ENCODE measurements at regions not wholly inside any gene's neighbourhood (a gene's known extent, or its start where the extent isn't known, plus 50 kb on each side); places are given as distances from the start of the nearest gene placed in this dataset.
A peak's percentile ranks its signal among the peaks of the same experiment; 100 is the strongest.

GRCh38 chr21:35477622-35478021 lies 428.5 kb upstream of the RUNX1 start:
- Mint-ChIP-seq H3K27me3 (peaks cover 21 to 60% of the 10 kb centered on the region in 2 donors), H3K27ac (no peak overlapping the region), H3K36me3 (peaks cover 0 to 7% (median 3%) of the 10 kb centered on the region in 3 donors), H3K9me3 (peaks cover 2 to 10% (median 6%) of the 10 kb centered on the region in 5 donors), H3K4me3 (no peak overlapping the region), H3K4me1 (peaks cover 6 to 11% (median 8%) of the 10 kb centered on the region in 3 donors)
- DNase-seq = no peak
- Histone ChIP-seq H3K27me3 (ENCODE audit: insufficient read depth, low read length, poor library complexity, severe bottlenecking) (no peaks in the 10 kb centered on the region), H3K27ac (ENCODE audit: low read depth, low read length) (no peak overlapping the region), H3K9me3 (ENCODE audit: low read length) (no peaks in the 10 kb centered on the region), H3K36me3 (ENCODE audit: insufficient read depth, low read length) (no peaks in the 10 kb centered on the region), H3K4me1 (ENCODE audit: insufficient read depth, low read length) (peaks cover 33% of the 10 kb centered on the region), H3K4me3 (ENCODE audit: low read length) (no peak overlapping the region)
- POLR2A ChIA-PET = no interaction called here
- CTCF ChIA-PET = no interaction called here

DNA sequence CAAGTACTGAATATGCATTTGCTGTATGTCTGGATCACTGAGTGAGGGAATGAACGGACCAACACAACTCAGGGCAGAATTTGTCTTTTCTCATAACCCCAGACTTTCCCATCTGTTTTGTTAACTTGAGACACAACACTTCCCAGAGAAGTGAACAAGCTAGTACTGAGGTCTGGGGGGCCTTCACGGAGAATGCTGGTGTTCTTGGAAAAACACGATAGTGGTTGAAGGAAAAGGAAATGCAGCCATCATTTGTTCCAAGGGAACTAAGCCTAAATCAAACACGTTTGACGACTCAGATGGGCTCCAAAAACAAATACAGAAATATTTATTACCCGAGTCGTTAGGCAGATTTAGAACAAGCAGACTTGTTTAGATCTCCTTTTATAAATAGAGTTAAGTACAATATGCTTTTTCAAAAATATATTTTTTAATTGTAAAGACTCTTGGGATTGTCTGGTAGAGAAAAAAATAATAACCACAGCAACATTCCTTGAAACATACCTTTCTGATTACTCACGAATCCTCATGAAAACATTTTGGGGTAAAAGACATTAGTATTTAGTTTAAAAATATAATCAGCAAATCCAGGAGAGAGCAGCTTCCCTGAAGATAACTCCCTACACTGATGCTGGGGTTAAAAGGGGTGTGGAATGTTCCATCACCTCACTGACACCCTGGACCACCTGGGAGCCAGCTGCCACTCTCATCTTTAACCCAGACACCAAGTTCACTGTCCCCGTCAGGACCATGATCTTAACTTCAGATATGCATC lies 427.7 kb upstream of the RUNX1 start:
- CTCF ChIA-PET = no interaction called here
- no peak overlapping the region for H3K27ac Mint-ChIP-seq

DNA sequence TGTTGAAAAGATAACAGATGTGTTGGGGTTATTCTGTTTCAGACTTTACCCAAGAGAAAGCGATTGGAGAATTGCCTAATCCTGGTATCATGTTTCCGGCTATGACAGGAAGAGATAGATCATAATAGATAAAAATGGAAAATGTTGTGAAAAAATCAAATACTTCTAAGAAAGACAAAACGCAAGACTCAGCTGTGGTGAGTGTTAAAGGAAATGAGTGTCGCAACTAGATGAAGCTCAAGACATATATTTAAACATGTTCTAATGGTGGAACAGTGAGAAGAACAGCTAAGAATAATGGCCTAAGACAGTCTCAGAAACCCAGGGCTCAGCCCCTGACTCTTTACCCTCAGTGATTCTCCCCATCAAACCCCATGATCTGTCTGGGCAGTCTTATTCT lies 426.7 kb upstream of the RUNX1 start:
- peak in 1 of 5 donors; percentile 7 for DNase-seq
- H3K4me3 ChIP-seq (ENCODE audit: low read length) = no peak overlapping the region
- peaks cover 16 to 57% of the 10 kb centered on the region in 2 donors for H3K27me3 Mint-ChIP-seq
- peak overlapping the region in 1 of 8 donors; percentile 24 for H3K27ac Mint-ChIP-seq
- no peak overlapping the region for H3K27ac ChIP-seq (ENCODE audit: low read depth, low read length)
- peaks cover 33% of the 10 kb centered on the region for H3K4me1 ChIP-seq (ENCODE audit: insufficient read depth, low read length)
- H3K36me3 Mint-ChIP-seq = peaks cover 0 to 7% (median 3%) of the 10 kb centered on the region in 3 donors
- peak overlapping the region in 1 of 7 donors; percentile 16 for H3K4me3 Mint-ChIP-seq
- POLR2A ChIA-PET = no interaction called here
- no peaks in the 10 kb centered on the region for H3K36me3 ChIP-seq (ENCODE audit: insufficient read depth, low read length)
- peaks cover 2 to 10% (median 6%) of the 10 kb centered on the region in 5 donors for H3K9me3 Mint-ChIP-seq
- CTCF ChIA-PET = no interaction called here
- H3K4me1 Mint-ChIP-seq = peaks cover 6 to 11% (median 8%) of the 10 kb centered on the region in 3 donors
- no peaks in the 10 kb centered on the region for H3K9me3 ChIP-seq (ENCODE audit: low read length)
- H3K27me3 ChIP-seq (ENCODE audit: insufficient read depth, low read length, poor library complexity, severe bottlenecking) = no peaks in the 10 kb centered on the region

More for the DNA sequence above, 427.7 kb upstream of the RUNX1 start:
- Histone ChIP-seq H3K36me3 (ENCODE audit: insufficient read depth, low read length) (no peaks in the 10 kb centered on the region), H3K4me1 (ENCODE audit: insufficient read depth, low read length) (peaks cover 33% of the 10 kb centered on the region), H3K4me3 (ENCODE audit: low read length) (no peak overlapping the region), H3K27ac (ENCODE audit: low read depth, low read length) (no peak overlapping the region), H3K27me3 (ENCODE audit: insufficient read depth, low read length, poor library complexity, severe bottlenecking) (no peaks in the 10 kb centered on the region), H3K9me3 (ENCODE audit: low read length) (no peaks in the 10 kb centered on the region)
- Mint-ChIP-seq H3K9me3 (peaks cover 2 to 10% (median 6%) of the 10 kb centered on the region in 5 donors), H3K4me1 (peaks cover 6 to 11% (median 8%) of the 10 kb centered on the region in 3 donors), H3K4me3 (no peak overlapping the region), H3K36me3 (peaks cover 0 to 7% (median 3%) of the 10 kb centered on the region in 3 donors), H3K27me3 (peaks cover 21 to 57% of the 10 kb centered on the region in 2 donors)
- POLR2A ChIA-PET = no interaction called here
- no peak for DNase-seq

DNA sequence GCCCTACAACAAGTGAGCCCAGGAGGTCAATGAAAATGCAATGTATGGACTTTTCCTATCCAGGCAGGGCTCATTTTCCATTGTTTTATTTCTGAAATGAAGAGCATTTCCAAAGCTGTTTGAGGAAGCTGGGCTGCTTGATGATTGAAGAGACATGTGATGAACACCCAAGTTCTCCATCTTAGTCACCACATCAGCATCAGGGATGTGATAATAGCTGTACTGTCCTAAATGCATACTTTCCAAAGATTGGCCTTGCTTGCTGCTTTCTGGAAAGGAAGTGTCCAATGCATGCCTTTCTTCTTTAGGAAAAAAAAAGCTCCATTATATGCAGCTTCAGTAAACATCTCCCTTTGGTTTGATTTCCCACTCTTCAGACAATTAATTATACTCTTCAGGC lies 425.9 kb upstream of the RUNX1 start:
- Histone ChIP-seq H3K4me1 (ENCODE audit: insufficient read depth, low read length) (peaks cover 33% of the 10 kb centered on the region), H3K4me3 (ENCODE audit: low read length) (no peak overlapping the region), H3K9me3 (ENCODE audit: low read length) (no peaks in the 10 kb centered on the region), H3K36me3 (ENCODE audit: insufficient read depth, low read length) (no peaks in the 10 kb centered on the region), H3K27me3 (ENCODE audit: insufficient read depth, low read length, poor library complexity, severe bottlenecking) (no peaks in the 10 kb centered on the region), H3K27ac (ENCODE audit: low read depth, low read length) (no peak overlapping the region)
- DNase-seq = no peak
- Mint-ChIP-seq H3K4me1 (peaks cover 6 to 11% (median 8%) of the 10 kb centered on the region in 3 donors), H3K27ac (no peak overlapping the region), H3K27me3 (peaks cover 15 to 55% of the 10 kb centered on the region in 2 donors), H3K9me3 (peaks cover 2 to 10% (median 4%) of the 10 kb centered on the region in 5 donors), H3K36me3 (peaks cover 0 to 7% (median 3%) of the 10 kb centered on the region in 3 donors), H3K4me3 (no peak overlapping the region)
- ChIA-PET CTCF (no interaction called here), POLR2A (no interaction called here)

GRCh38 chr21:35473496-35473895 lies 424.4 kb upstream of the RUNX1 start:
- Mint-ChIP-seq H3K4me1 (peaks cover 6 to 11% (median 8%) of the 10 kb centered on the region in 3 donors), H3K27ac (no peak overlapping the region), H3K9me3 (no peaks in the 10 kb centered on the region), H3K4me3 (no peak overlapping the region), H3K36me3 (no peaks in the 10 kb centered on the region), H3K27me3 (peaks cover 11 to 44% of the 10 kb centered on the region in 2 donors)
- no peak for DNase-seq
- H3K27ac ChIP-seq (ENCODE audit: low read depth, low read length) = no peak overlapping the region
- no peaks in the 10 kb centered on the region for H3K9me3 ChIP-seq (ENCODE audit: low read length)
- H3K4me3 ChIP-seq (ENCODE audit: low read length) = no peak overlapping the region
- ChIA-PET POLR2A (no interaction called here), CTCF (no interaction called here)
- no peaks in the 10 kb centered on the region for H3K27me3 ChIP-seq (ENCODE audit: insufficient read depth, low read length, poor library complexity, severe bottlenecking)
- H3K4me1 ChIP-seq (ENCODE audit: insufficient read depth, low read length) = peaks cover 27% of the 10 kb centered on the region
- H3K36me3 ChIP-seq (ENCODE audit: insufficient read depth, low read length) = no peaks in the 10 kb centered on the region

GRCh38 chr21:35470522-35470921 lies 421.4 kb upstream of the RUNX1 start:
- H3K27ac ChIP-seq (ENCODE audit: low read depth, low read length) = no peak overlapping the region
- Mint-ChIP-seq H3K4me1 (peaks cover under 1 to 2% (median under 1%) of the 10 kb centered on the region in 3 donors), H3K36me3 (no peaks in the 10 kb centered on the region), H3K4me3 (no peak overlapping the region), H3K27ac (no peak overlapping the region), H3K9me3 (peaks cover 0 to 3% (median 0%) of the 10 kb centered on the region in 5 donors), H3K27me3 (peaks cover 6 to 23% of the 10 kb centered on the region in 2 donors)
- ChIA-PET POLR2A (no interaction called here), CTCF (no interaction called here)
- H3K9me3 ChIP-seq (ENCODE audit: low read length) = no peaks in the 10 kb centered on the region
- no peak overlapping the region for H3K4me3 ChIP-seq (ENCODE audit: low read length)
- H3K4me1 ChIP-seq (ENCODE audit: insufficient read depth, low read length) = peaks cover under 1% of the 10 kb centered on the region
- no peak for DNase-seq
- H3K36me3 ChIP-seq (ENCODE audit: insufficient read depth, low read length) = no peaks in the 10 kb centered on the region
- H3K27me3 ChIP-seq (ENCODE audit: insufficient read depth, low read length, poor library complexity, severe bottlenecking) = no peaks in the 10 kb centered on the region

DNA sequence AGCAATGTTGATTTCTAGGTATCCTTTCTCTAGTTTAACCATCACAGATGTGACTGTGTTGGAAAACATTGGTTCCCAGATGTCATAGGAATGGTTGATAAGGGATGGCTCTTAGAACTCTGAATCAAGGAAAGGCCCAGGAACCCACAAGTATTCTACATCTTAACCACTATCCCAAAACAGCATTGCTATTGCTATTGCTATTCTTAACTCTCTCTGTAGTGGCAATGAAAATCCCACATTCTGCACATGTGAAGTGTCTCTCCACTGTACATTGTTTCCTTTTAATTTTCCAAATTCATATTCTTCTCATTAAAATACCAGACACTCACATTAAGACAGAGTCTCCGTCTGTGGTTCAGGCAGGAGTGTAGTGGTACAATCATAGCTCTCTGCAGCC lies 420.4 kb upstream of the RUNX1 start:
- DNase-seq = no peak
- Mint-ChIP-seq H3K27me3 (peaks cover 5 to 20% of the 10 kb centered on the region in 2 donors), H3K27ac (no peak overlapping the region), H3K4me1 (no peaks in the 10 kb centered on the region), H3K9me3 (peaks cover 0 to 3% (median 0%) of the 10 kb centered on the region in 5 donors), H3K4me3 (no peak overlapping the region), H3K36me3 (no peaks in the 10 kb centered on the region)
- ChIA-PET CTCF (no interaction called here), POLR2A (no interaction called here)
- Histone ChIP-seq H3K27me3 (ENCODE audit: insufficient read depth, low read length, poor library complexity, severe bottlenecking) (no peaks in the 10 kb centered on the region), H3K36me3 (ENCODE audit: insufficient read depth, low read length) (no peaks in the 10 kb centered on the region), H3K4me1 (ENCODE audit: insufficient read depth, low read length) (no peaks in the 10 kb centered on the region), H3K27ac (ENCODE audit: low read depth, low read length) (no peak overlapping the region), H3K4me3 (ENCODE audit: low read length) (no peak overlapping the region), H3K9me3 (ENCODE audit: low read length) (no peaks in the 10 kb centered on the region)

DNA sequence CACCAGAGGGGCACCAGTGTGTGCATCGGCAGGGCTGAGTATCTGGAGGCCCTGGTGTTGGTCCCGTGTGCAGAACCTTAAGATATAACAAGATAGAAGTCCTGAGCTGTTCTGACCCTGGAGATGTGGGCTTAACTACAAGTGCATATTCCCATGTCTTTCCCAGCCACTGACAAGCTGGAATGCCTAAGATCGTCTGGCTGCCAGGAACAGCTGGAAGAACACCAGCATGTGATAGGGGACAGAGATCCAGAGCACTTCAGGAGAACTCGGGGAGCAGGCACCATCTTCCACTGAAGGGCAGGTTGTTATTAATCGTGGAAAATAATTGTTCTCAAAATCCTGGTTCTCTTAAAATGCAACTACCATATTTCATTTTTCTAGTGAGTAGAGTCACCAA lies 419.9 kb upstream of the RUNX1 start:
- Histone ChIP-seq H3K9me3 (ENCODE audit: low read length) (no peaks in the 10 kb centered on the region), H3K36me3 (ENCODE audit: insufficient read depth, low read length) (no peaks in the 10 kb centered on the region), H3K27me3 (ENCODE audit: insufficient read depth, low read length, poor library complexity, severe bottlenecking) (no peaks in the 10 kb centered on the region), H3K4me1 (ENCODE audit: insufficient read depth, low read length) (no peaks in the 10 kb centered on the region), H3K27ac (ENCODE audit: low read depth, low read length) (no peak overlapping the region), H3K4me3 (ENCODE audit: low read length) (no peak overlapping the region)
- ChIA-PET CTCF (no interaction called here), POLR2A (no interaction called here)
- peaks cover 5 to 20% of the 10 kb centered on the region in 2 donors for H3K27me3 Mint-ChIP-seq
- no peaks in the 10 kb centered on the region for H3K4me1 Mint-ChIP-seq
- H3K27ac Mint-ChIP-seq = no peak overlapping the region
- no peak overlapping the region for H3K4me3 Mint-ChIP-seq
- DNase-seq = no peak
- H3K36me3 Mint-ChIP-seq = no peaks in the 10 kb centered on the region
- peaks cover 0 to 3% (median 0%) of the 10 kb centered on the region in 5 donors for H3K9me3 Mint-ChIP-seq

Measured in CD8-positive, alpha-beta memory T cell (primary cell).